Iris pigment epithelial cell (primary cell): ENCODE measurements at regions not wholly inside any gene's neighbourhood (a gene's known extent, or its start where the extent isn't known, plus 50 kb on each side); places are given as distances from the start of the nearest gene placed in this dataset.
A peak's percentile ranks its signal among the peaks of the same experiment; 100 is the strongest.
"Not testable (repeated sequence)": the region's sequence is repeated elsewhere in the genome, so short reads cannot be mapped to it uniquely, and the experiment has no call there.

Experiments used
- DNase-seq: peaks from one replicate; pipeline ENCODE4 v3.0.0-alpha.2; 2011; ENCODE audit warnings: low read depth

DNA sequence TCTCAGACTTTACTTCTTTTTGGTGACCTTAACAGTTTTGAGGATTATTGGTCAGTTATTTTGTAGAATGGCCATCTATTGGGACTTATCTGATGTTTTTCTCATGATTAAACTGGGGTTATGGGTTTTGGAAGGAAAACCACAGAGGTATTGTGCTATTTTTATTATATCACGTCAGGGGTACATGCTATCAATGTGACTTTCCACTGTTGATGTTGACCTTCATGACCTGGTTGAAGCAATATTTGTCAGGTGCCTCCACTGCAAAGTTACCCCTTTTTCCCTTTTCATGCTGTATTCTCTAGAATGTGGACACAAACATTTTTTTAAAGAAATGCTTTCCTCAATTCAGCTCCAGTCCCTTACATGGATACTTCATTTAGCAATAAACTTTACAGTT is 152.8 kb upstream of the TSLP start:
- no peak for DNase-seq

DNA sequence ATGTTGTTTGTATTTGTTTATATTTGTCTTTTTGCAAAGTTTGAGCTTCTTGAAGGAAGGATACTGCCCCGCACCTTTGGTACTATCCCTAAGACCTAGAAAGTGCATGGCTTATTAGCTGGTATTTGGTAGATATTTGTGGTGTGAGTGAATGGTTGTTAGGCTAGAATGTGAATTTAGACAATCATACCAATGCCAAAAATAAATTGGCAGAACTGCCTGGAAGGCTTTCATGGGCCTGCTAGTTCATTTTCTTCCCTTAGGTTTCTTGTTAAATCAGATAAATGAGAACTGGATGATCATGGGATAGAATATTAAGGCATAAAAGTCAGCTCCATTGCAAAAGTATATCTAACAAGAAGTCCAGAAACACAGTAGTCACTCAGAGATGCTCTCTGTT is 147.5 kb upstream of the TSLP start:
- DNase-seq: no peak

DNA sequence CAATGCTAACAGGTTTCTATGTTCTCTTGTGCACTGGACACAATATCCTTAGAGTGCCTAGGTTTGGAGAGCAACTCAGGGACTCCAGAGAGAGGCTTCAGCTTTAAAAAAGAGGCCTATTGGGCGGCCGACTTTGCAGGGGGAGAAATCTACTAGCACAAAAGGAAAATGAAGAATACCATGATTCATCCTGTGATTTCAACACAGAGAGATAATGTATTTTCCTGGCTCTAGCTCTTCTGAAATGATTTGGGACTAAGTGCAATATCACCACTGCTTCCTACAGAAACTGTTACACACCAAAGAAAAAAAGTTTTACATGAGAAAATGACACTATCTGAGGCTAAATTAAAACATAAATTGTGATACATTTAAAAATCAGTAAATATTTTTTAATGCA is 146.1 kb upstream of the TSLP start:
- DNase-seq: peak; percentile 70

DNA sequence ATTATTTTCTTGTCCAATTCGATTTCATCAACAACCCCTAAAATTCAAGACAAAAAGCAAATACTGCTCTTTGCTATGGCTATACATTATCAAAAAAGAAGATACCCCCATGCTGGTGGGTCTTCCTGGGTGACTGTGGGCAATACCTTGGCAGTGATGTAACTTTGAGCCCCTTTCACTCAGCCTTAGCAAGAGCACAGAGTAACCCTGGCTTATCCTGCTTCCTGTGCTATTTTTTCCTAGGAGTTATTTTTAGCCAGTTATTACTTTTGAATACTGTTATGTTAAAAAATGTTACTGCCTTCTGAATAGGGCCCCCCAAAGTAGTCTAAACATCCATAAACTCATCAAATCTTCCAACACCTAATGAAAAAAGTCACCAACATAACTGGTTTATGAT is 145.6 kb upstream of the TSLP start:
- no peak for DNase-seq

DNA sequence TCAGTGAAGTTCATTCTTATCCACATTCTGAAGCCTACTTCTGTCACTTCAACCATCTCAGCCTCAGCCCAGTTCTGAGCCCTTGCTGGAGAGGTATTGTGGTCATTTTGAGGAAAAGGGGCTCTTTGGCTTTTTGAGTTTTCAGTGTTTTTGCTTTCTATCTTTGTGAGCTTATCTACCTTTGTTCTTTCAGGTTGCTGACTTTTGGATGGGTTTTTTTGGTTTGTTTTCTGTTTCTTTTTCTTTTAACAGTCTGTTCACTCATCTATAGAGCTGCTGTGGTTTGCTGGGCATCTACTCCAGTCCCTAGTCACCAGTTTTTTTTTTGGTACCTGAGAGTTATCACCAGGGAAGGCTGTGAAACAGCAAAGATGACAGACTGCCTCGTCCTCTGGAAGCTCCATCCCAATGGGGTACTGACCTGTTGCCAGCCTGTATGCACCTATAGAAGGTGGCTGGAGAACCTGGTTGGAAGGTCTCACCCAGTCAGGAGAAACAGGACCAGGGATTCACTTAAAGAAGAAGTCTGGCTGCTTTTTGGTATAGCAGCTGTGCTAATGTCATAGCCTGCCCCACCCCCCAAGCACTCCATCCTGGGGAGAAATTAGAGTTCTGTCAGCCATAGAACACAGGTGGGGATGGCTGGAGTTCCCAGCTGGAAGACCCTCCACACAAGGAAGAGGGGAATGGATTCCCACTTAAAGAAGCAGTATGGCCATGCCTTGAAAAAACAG is 138.6 kb upstream of the TSLP start:
- no peak for DNase-seq

DNA sequence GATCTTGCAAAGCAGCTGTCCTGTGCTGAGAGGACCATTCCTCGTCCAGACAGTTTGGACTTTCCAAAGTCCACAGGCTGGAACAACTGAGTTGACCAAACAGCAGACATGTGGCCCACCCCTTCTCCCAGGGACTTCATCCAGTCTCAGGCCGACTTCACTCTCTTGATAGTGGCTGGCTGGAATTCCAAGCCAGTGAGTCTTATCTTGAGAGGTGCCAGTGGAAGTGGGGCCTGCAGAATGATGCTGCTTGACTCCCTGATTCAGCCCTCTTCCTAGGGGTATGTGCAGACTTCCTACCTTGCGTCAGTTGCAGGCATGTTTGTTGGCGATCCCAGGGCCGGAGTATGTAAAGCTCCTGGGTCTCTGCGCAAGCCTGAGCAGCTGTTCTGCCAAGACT is 131.4 kb upstream of the TSLP start:
- peak; percentile 14 for DNase-seq

DNA sequence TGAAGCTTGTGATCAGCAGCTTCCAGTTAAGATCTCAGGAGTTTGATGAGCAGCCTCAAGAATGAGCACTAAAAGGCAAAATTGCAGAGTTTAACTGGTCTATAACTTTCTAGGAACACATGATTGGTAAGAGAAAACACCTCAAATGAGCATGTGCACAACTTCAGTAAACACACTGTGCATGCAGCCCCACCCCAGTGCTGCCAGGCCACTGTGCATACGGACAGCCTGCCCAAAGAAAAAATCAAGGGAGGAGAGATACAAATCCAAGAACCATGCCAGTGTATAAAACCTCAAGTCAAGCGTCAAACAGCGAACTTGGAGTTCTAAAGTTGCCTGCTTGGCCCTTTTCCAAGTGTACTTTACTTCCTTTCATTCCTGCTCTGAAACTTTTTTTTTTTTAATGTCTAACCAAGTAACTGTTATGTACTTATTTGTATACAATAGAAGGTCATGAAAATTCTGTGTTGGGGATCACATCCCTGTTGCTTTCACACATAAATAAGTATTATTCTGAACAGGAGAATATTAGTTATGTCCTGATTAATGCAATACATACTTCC is 125.6 kb upstream of the TSLP start:
- no peak for DNase-seq

DNA sequence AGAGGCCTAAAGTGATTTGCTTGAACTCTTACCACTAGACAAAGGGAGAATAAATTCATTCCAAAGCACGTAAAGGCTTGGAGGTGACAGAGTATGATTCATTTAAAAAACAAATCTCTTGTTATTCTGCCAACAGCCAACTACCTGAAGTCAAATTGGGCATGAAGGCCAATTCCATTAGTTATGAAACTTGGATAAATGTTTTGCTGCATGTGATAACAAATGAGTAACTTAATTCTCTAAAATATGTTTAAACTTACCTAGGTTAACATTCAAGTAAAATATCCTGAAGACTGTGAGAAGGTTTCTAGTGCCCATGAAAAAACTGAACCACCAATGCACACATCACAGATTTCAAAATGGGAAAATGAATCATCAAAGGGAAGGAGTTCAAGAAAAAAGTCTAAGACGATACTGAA is 120.1 kb upstream of the TSLP start:
- DNase-seq: peak; percentile 31

DNA sequence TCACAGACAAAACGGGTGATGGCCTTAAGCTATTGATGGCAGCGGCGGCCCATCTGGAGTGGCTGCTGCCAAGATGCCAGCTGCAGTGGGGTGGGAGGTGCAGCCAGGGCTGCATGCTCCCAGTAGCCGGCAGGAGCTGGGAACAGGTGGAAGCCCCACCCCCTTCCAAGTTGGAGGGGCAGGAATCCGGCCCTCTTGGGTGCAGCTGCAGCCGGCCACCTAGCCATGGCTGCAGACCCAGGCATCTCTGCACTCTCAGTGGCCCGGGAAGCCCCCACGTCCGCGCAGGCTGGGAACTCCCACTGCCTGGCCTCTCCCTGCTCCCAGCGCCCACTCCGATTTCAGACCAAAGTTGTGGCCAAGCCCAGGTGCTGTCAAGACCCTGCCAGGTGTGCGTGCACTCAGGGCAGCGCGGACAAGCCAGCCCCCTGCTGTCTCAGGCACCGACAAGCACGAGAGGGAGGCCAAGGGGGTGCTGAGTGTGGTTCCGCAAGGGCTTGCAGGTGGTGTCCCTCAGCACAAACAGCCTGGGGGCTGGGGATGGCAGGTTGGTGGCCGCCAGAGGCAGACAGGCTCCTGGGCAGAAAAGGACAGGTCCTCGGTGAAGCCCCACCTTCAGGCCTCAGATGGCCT is 115.1 kb upstream of the TSLP start:
- no peak for DNase-seq

DNA sequence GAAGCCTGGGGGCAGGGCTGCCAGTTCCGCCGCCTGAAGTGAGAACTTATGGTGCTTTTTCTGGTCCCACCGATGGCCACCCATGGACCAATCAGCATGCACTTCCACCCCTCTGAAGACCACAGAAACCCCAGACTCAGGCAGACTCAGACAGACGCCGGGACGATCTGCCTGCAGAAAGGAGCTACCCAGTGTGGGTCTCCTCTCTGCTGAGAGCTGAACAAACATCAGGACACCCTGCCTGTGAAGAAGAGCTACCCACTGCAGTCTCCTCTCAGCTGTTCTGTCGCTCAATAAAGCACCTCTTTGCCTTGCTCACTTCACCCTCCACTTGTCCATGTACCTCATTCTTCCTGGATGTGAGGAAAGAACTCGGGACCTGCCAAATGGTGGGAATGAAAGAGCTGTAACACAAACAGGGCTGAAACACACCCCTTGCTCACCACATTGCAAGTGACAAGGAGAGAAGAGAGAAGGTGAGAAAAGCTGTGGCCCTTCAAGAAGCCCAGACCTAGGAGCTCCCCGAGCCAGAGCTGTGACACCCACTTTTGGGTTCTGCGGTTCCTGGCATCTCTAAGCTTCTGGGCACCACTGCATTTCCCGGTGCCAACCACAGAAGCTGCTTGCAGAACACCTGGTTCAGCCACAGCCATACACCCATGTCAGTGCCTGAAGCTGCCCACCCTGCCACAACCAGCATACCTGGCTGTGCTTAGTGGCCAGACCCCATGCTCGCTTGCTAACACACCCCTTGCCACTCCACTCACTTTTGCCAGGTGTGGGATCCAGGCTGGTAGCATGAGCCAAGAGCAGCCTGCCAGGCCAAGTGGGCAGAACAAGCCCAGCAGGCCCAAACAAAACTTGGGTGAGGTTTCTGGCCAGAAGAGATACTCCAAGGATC is 114.3 kb upstream of the TSLP start:
- no peak for DNase-seq

DNA sequence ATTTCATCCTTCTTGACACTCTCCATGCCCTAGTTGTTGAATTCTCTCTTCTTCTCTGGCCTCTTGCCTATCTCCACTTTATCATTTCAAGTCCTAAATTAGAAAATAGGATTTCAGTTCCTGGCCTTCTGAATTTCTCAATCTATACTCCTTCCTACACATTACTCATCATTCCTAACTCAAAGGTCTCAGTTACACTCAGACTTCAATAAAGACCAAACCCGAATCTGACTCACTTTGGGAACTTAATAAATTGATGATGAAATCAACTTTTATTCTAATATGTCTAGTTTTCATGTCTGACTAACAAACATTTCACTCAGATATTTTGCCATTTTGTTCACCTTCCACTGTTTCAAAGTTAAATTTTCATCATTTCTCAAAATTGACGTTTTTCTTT is 113.6 kb upstream of the TSLP start:
- DNase-seq: peak; percentile 86

DNA sequence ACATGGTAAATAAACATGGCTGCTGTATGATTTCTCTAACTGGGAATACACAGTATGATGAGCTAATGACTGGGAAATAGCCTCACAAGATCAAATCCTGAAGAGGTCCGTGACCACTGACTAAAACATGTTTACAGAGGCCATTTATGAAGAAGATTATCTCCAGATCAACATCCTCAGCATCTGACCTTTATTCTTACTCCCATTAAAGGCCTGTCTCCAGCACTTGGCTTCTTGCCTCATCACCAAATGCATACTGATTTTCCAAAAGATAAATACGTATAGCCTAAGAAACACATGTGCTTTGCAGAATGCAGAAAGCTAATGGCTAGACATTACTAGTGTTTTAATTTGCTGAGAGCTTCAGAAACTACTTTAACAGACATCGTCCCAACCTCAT is 108.0 kb upstream of the TSLP start:
- DNase-seq: no peak

DNA sequence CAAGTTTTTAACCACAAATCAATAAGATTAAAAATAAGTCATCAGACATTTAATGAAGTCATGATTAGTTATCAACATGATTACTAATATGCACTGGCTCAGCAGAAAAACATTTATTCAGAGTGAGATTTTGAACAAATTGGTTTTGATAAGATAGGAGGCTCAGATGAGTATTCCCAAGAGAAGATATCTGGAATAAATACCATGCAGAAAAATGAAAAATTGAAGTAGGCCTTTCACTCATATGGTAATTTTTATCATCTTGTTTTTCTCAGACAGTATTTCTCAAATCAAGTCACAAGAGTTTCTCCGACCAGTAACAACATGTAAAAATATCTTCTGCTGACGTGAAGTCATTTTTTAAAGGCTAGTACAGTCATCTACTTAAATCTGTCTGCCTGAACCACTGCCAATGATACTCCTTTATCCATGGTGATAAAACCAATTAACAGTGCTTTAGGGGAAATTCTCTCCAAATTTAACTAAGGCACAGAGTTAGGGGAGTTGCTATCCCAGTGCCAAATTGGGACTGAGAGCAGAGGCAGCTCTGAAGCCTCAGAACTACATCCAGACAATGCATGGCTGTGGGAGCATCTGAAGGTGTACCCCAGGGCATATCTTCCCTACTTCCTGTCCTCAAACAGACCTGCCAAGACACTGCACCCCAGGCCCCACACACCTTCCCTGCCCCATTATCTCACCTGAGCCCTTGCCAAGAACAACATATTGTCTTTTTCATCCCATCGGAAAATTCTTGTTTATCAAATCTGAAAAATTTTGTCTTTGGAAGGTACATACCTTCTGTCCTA is 105.5 kb upstream of the TSLP start:
- no peak for DNase-seq

DNA sequence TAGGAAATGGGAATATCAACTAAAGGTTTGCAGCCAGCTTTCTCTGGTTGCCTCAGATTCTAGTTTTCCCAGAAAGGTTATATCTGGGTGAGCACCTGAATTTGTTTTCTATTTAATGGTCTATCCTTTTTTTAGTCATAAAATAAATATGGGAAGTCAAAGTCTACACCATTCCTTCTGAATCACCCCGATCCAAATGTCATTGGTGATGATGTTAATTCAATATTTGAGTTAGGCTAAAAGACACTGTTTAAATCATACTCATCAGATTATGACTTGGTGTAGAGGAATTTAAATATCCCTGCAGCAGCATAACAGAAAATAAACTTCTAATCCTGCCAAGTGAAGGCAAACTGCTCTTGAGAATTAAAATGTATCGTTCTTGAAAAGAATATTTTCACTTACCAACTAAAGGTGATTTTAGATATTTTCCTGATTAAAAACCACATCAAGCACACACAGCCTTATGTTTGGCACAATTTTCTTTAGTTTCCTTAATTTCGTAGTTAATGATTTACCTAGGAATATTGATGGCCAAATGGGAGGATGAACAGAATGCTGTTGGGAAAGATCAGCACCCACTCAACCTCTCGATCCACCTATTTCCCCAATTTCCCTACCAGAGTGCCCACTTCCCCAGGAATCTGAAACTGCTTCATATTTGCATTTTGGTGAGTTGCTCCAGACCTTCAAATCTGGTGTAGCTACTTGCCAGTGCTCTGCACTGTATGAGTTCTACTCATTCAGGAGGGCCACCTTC is 103.1 kb upstream of the TSLP start:
- DNase-seq: no peak

DNA sequence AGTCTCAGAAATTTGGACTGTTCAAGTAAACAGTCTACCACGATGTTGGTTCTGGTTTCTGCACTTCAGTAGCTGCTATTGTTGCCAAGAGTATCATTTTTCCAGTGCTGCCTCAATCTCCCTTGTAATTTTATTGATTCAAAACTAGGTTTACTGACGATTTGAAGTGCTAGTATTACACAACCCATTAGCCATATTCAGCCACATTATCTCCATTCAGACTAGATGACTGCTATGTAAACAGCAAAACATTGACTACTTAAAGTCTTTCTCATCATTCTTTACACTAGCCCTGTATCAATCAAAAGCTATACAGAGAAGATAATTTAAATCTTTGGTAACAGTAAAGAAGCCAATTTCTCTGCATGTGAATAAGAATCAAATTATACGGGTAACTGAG is 102.0 kb upstream of the TSLP start:
- DNase-seq: no peak

DNA sequence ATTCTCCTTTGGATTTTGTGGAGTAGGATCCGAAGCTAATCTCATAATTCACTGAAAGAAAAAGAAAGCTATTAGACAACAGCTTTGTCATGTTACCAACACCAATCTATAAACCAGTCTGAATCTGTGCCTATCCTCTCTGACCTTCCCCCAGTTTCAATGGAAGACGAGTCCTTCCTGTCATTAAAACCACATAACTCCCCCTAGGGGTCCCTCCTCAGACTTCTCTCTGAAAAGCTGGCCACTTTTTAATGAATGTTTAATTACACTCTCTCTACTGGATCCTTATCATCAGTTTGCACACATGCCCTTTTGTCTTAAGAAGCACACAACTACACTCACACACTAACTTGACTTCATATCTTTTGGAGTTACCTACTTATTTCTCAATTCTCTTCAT is 98.0 kb upstream of the TSLP start:
- DNase-seq: no peak

DNA sequence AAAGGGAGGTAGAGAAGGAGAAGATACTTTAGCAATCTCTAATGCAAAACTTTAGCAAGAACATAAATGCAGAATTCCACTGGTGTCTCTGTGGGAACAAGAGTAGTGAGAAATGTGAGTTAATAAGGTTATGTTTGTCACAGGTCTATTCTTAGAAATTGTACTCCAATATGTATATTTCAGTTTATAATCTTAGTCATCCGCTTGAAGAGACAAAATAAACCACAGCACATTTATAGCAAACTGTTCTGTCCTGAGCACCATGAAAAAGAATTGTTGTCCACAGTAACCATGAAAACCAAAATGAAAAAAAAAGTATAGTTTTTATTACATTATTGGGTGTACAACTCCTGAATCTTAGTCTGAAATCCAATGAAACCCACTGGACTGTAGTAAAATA is 93.6 kb upstream of the TSLP start:
- DNase-seq: no peak

DNA sequence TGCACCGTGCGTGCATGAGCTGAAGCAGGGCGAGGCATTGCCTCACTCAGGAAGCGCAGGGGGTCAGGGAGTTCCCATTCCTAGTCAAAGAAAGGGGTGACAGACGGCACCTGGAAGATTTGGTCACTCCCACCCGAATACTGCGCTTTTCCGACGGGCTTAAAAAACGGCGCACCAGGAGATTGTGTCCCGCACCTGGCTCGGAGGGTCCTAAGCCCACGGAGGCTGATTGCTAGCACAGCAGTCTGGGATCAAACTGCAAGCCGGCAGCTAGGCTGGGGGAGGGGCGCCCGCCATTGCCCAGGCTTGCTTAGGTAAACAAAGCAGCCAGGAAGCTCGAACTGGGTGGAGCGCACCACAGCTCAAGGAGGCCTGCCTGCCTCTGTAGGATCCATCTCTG is 85.6 kb upstream of the TSLP start:
- DNase-seq: not testable (repeated sequence)

DNA sequence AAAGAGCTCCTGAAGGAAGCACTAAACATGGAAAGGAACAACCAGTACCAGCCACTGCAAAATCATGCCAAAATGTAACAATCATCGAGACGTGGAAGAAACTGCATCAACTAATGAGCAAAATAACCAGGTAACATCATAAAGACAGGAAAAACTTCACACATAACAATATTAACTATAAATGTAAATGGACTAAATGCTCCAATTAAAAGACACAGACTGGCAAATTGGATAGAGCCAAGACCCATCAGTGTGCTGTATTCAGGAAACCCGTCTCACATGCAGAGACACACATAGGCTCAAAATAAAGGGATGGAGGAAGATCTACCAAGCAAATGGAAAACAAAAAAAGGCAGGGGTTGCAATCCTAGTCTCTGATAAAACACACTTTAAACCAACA is 83.9 kb upstream of the TSLP start:
- not testable (repeated sequence) for DNase-seq

DNA sequence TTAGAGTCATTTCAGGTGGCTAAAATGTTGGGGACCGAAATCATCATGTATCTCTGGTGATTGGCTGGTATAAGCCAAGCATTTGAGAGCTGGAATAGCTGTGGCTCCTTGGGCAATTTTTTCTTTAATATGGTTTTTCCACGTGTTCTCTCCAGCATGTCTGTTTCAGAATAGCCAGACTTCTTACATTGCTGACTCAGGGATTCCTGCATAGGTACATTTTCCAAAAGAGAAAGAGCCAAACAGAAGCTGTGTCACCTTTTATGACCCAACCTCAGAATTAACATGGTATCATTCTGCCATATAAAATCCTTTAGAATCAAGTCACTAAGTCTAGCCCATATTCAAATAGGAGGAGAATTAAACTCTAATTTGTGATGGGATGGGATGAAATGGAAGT is 74.8 kb upstream of the TSLP start:
- no peak for DNase-seq

DNA sequence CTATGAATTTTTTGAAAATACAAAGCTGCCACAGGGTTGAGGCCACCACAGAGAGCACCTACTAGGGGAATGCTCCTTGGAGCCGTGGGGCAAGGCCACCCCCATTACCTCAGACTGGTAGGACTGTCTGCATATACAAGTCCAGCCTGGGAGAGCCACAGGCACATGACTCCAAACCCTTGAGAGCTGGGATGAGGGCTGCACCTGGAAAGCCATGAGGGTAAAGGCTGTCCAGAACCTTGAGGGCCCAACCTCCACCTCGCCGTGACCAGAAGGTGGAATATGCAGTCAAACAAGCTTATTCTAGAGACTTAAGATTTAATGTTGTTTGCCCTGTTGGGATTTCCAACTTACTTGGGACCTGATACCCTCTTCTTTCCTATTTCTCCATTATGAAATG is 69.5 kb upstream of the TSLP start:
- DNase-seq: no peak
